H9 (cell line): ENCODE measurements at regions not wholly inside any gene's neighbourhood (a gene's known extent, or its start where the extent isn't known, plus 50 kb on each side); places are given as distances from the start of the nearest gene placed in this dataset.

Source experiments
- DNase-seq: peaks from one replicate; pipeline ENCODE4 v3.0.0-alpha.2; 2017
- H2AFZ ChIP-seq: one replicate; pipeline ENCODE4 v1.6.1; 2013; ENCODE audit warnings: mild to moderate bottlenecking, low read length, control low read depth, moderate library complexity
- H2AK5ac ChIP-seq: 2 replicates; pipeline ENCODE4 v1.6.1; 2013; ENCODE audit warnings: low read length, control low read depth, mixed read lengths; ENCODE audit not compliant: insufficient read length
- H2BK120ac ChIP-seq: one replicate; pipeline ENCODE4 v1.6.1; 2013; ENCODE audit warnings: low read depth, mild to moderate bottlenecking, low read length, control low read depth, inconsistent platforms; ENCODE audit not compliant: poor library complexity, severe bottlenecking
- H2BK12ac ChIP-seq: 2 replicates; pipeline ENCODE4 v1.6.1; 2013; ENCODE audit warnings: low read length, control low read depth, mixed read lengths, low read depth; ENCODE audit not compliant: insufficient read length
- H2BK15ac ChIP-seq: 2 replicates; pipeline ENCODE4 v1.6.1; 2013; ENCODE audit warnings: low read depth, low read length, control low read depth
- H2BK20ac ChIP-seq: one replicate; pipeline ENCODE4 v1.6.1; 2013; ENCODE audit warnings: low read depth, mild to moderate bottlenecking, low read length, control low read depth, inconsistent platforms; ENCODE audit not compliant: poor library complexity, severe bottlenecking
- H2BK5ac ChIP-seq: 2 replicates; pipeline ENCODE4 v1.6.1; 2013; ENCODE audit warnings: low read length, control low read depth, mixed read lengths; ENCODE audit not compliant: insufficient read length
- H3K14ac ChIP-seq: 2 replicates; pipeline ENCODE4 v1.6.1; 2013; ENCODE audit warnings: low read length, control low read depth; ENCODE audit not compliant: insufficient read depth
- H3K18ac ChIP-seq: 2 replicates; pipeline ENCODE4 v1.6.1; 2013; ENCODE audit warnings: low read depth, mild to moderate bottlenecking, mixed read lengths, low read length, control low read depth; ENCODE audit not compliant: insufficient read length
- H3K23ac ChIP-seq: 2 replicates; pipeline ENCODE4 v1.6.1; 2013; ENCODE audit warnings: low read length, control low read depth, mixed read lengths, low read depth; ENCODE audit not compliant: insufficient read length
- H3K23me2 ChIP-seq: 2 replicates; pipeline ENCODE4 v1.6.1; 2013; ENCODE audit warnings: low read depth, mild to moderate bottlenecking, mixed read lengths, low read length, control low read depth; ENCODE audit not compliant: insufficient read length, poor library complexity, severe bottlenecking
- H3K27ac ChIP-seq: 2 replicates; pipeline ENCODE4 v1.5.1; 2013; ENCODE audit warnings: low read length, control low read depth, mixed read lengths, low read depth; ENCODE audit not compliant: insufficient read length
- H3K27me3 ChIP-seq: 2 replicates; pipeline ENCODE4 v1.6.1; 2013; ENCODE audit warnings: low read length, control low read depth, inconsistent platforms; ENCODE audit not compliant: insufficient read depth
- H3K4ac ChIP-seq: 2 replicates; pipeline ENCODE4 v1.6.1; 2013; ENCODE audit warnings: low read depth, mild to moderate bottlenecking, control low read depth, inconsistent platforms, low read length, moderate library complexity
- H3K4me1 ChIP-seq: 2 replicates; pipeline ENCODE4 v1.6.1; 2013; ENCODE audit warnings: low read length, control low read depth, inconsistent platforms; ENCODE audit not compliant: insufficient read depth
- H3K4me2 ChIP-seq: 2 replicates; pipeline ENCODE4 v1.6.1; 2013; ENCODE audit warnings: low read length, control low read depth, mixed read lengths; ENCODE audit not compliant: insufficient read length, insufficient read depth
- H3K56ac ChIP-seq: 2 replicates; pipeline ENCODE4 v1.6.1; 2013; ENCODE audit warnings: low read depth, mild to moderate bottlenecking, mixed read lengths, low read length, control low read depth; ENCODE audit not compliant: insufficient read length
- H3K79me1 ChIP-seq: 2 replicates; pipeline ENCODE4 v1.6.1; 2013; ENCODE audit warnings: low read depth, mild to moderate bottlenecking, moderate library complexity, low read length, control low read depth, inconsistent platforms; ENCODE audit not compliant: insufficient read depth, poor library complexity, severe bottlenecking
- H3K79me2 ChIP-seq: 2 replicates; pipeline ENCODE4 v1.6.1; 2013; ENCODE audit warnings: low read length, control low read depth, inconsistent platforms; ENCODE audit not compliant: insufficient read depth
- H3K9ac ChIP-seq: 2 replicates; pipeline ENCODE4 v1.6.1; 2013; ENCODE audit warnings: low read length, control low read depth, mixed read lengths; ENCODE audit not compliant: insufficient read length; ENCODE audit errors: extremely low read depth
- H3K9me3 ChIP-seq: one replicate; pipeline ENCODE4 v1.6.1; 2013; ENCODE audit warnings: low read depth, low read length, inconsistent platforms; ENCODE audit not compliant: control insufficient read depth
- H3T11ph ChIP-seq: one replicate; pipeline ENCODE4 v1.6.1; 2013; ENCODE audit warnings: mild to moderate bottlenecking, low read length, control low read depth, inconsistent platforms
- H4K20me1 ChIP-seq: one replicate; pipeline ENCODE4 v1.6.1; 2013; ENCODE audit not compliant: control insufficient read depth, insufficient read length, insufficient read depth
- H4K5ac ChIP-seq: 2 replicates; pipeline ENCODE4 v1.6.1; 2013; ENCODE audit warnings: low read depth, mild to moderate bottlenecking, mixed read lengths, low read length, control low read depth; ENCODE audit not compliant: insufficient read length
- H4K8ac ChIP-seq: replicated peaks from 2 replicates; pipeline ENCODE4 v1.6.1; 2013; ENCODE audit warnings: low read length, control low read depth, mixed read lengths, low read depth; ENCODE audit not compliant: insufficient read length
- H4K91ac ChIP-seq: 2 replicates; pipeline ENCODE4 v1.6.1; 2013; ENCODE audit warnings: low read depth, mild to moderate bottlenecking, moderate library complexity, mixed read lengths, low read length, control low read depth; ENCODE audit not compliant: insufficient read length
- H3K27ac Mint-ChIP-seq, 3 experiments: 2 replicates in 2 of 3; 3 replicates in 1 of 3; pipeline ENCODE4 v1.8.0; 2020 to 2021; ENCODE audit warnings: mixed read lengths in 3 of 3, mild to moderate bottlenecking in 1 of 3, moderate library complexity in 1 of 3
- H3K27me3 Mint-ChIP-seq: 2 replicates; pipeline ENCODE4 v1.8.0; 2021; ENCODE audit warnings: low read depth, mild to moderate bottlenecking, moderate library complexity, mixed read lengths
- H3K36me3 Mint-ChIP-seq, 3 experiments: 2 replicates in 2 of 3; 3 replicates in 1 of 3; pipeline ENCODE4 v1.8.0; 2020 to 2021; ENCODE audit warnings: low read depth in 3 of 3, mixed read lengths in 3 of 3; ENCODE audit not compliant: insufficient read depth in 1 of 3
- H3K4me1 Mint-ChIP-seq, 2 experiments: 2 replicates each; pipeline ENCODE4 v1.8.0; 2020; ENCODE audit warnings: mixed read lengths in 2 of 2
- H3K4me3 Mint-ChIP-seq, 2 experiments: 2 replicates in 1 of 2; 3 replicates in 1 of 2; pipeline ENCODE4 v1.8.0; 2020 to 2021; ENCODE audit warnings: mild to moderate bottlenecking in 2 of 2, mixed read lengths in 2 of 2, moderate library complexity in 1 of 2
- H3K9me3 Mint-ChIP-seq, 2 experiments: 2 replicates in 1 of 2; 3 replicates in 1 of 2; pipeline ENCODE4 v1.8.0; 2020; ENCODE audit warnings: mild to moderate bottlenecking in 2 of 2, mixed read lengths in 2 of 2, moderate library complexity in 1 of 2
- CTCF ChIP-seq: fragments of 200-600 bp; sonication (generic); conservative IDR thresholded peaks from 3 replicates; pipeline ENCODE4 v1.8.0; 2021; ENCODE audit warnings: antibody characterized with exemption, mild to moderate bottlenecking
- WGBS: extraction: QIAGEN DNeasy Blood & Tissue Kit; methylation state at CpG from one replicate; pipeline ENCODE4 v1.1.7; 2013; ENCODE audit warnings: missing lambda C conversion rate, low lambda C conversion rate, mixed read lengths; ENCODE audit not compliant: insufficient read length; ENCODE audit errors: extremely low coverage; 5-methylcytosine and 5-hydroxymethylcytosine counted together

- Histone ChIP-seq H2AK5ac (no peak overlapping the region), H3K14ac (no peak overlapping the region), H3K23ac (no peak overlapping the region), H3K27me3 (no peaks in the 10 kb centered on the region), H3K9me3 (no peaks in the 10 kb centered on the region), H4K8ac (no peak overlapping the region), H3K4me1 (no peaks in the 10 kb centered on the region; the same call in 1 of the 2 replicates), H3K79me1 (no peaks in the 10 kb centered on the region), H3K9ac (no peak overlapping the region), H2BK120ac (no peak overlapping the region), H2AFZ (no peak overlapping the region), H4K20me1 (no peaks in the 10 kb centered on the region), H3K79me2 (no peaks in the 10 kb centered on the region), H3K4me2 (no peak overlapping the region), H3K18ac (no peak overlapping the region), H2BK12ac (no peak overlapping the region), H2BK15ac (no peak overlapping the region), H3T11ph (no peak overlapping the region), H3K27ac (no peak overlapping the region), H4K91ac (no peak overlapping the region), H2BK5ac (no peak overlapping the region), H2BK20ac (no peak overlapping the region), H3K23me2 (no peaks in the 10 kb centered on the region), H3K4ac (no peak overlapping the region), H3K56ac (no peak overlapping the region), H4K5ac (no peak overlapping the region)
- peaks cover 0 to 11% of the 10 kb centered on the region in 2 experiments; a peak in 2 of 4 replicates for H3K4me1 Mint-ChIP-seq
- no peak for DNase-seq
- WGBS, result no CpG with 5 or more reads among the region's 5 CpGs
- no peak overlapping the region for H3K27ac Mint-ChIP-seq
- TF ChIP-seq CTCF, result no peak
- H3K27me3 Mint-ChIP-seq, result no peaks in the 10 kb centered on the region; the same call in none of the 2 replicates
- H3K9me3 Mint-ChIP-seq, result peaks cover 0 to 2% of the 10 kb centered on the region in 2 experiments; a peak in 1 of 5 replicates
- H3K4me3 Mint-ChIP-seq, result no peak overlapping the region
- H3K36me3 Mint-ChIP-seq, result no peaks in the 10 kb centered on the region
Measured at GRCh38 chr5:74380193-74380592, 260.3 kb downstream of the ENC1 start.
